H9 (cell line): ENCODE measurements at regions not wholly inside any gene's neighbourhood (a gene's known extent, or its start where the extent isn't known, plus 50 kb on each side); places are given as distances from the start of the nearest gene placed in this dataset.

ENCODE experiments used
- DNase-seq: peaks from one replicate; pipeline ENCODE4 v3.0.0-alpha.2; 2017
- H2AFZ ChIP-seq: one replicate; pipeline ENCODE4 v1.6.1; 2013; ENCODE audit warnings: mild to moderate bottlenecking, low read length, control low read depth, moderate library complexity
- H2AK5ac ChIP-seq: 2 replicates; pipeline ENCODE4 v1.6.1; 2013; ENCODE audit warnings: low read length, control low read depth, mixed read lengths; ENCODE audit not compliant: insufficient read length
- H2BK120ac ChIP-seq: one replicate; pipeline ENCODE4 v1.6.1; 2013; ENCODE audit warnings: low read depth, mild to moderate bottlenecking, low read length, control low read depth, inconsistent platforms; ENCODE audit not compliant: poor library complexity, severe bottlenecking
- H2BK12ac ChIP-seq: 2 replicates; pipeline ENCODE4 v1.6.1; 2013; ENCODE audit warnings: low read length, control low read depth, mixed read lengths, low read depth; ENCODE audit not compliant: insufficient read length
- H2BK15ac ChIP-seq: 2 replicates; pipeline ENCODE4 v1.6.1; 2013; ENCODE audit warnings: low read depth, low read length, control low read depth
- H2BK20ac ChIP-seq: one replicate; pipeline ENCODE4 v1.6.1; 2013; ENCODE audit warnings: low read depth, mild to moderate bottlenecking, low read length, control low read depth, inconsistent platforms; ENCODE audit not compliant: poor library complexity, severe bottlenecking
- H2BK5ac ChIP-seq: 2 replicates; pipeline ENCODE4 v1.6.1; 2013; ENCODE audit warnings: low read length, control low read depth, mixed read lengths; ENCODE audit not compliant: insufficient read length
- H3K14ac ChIP-seq: 2 replicates; pipeline ENCODE4 v1.6.1; 2013; ENCODE audit warnings: low read length, control low read depth; ENCODE audit not compliant: insufficient read depth
- H3K18ac ChIP-seq: 2 replicates; pipeline ENCODE4 v1.6.1; 2013; ENCODE audit warnings: low read depth, mild to moderate bottlenecking, mixed read lengths, low read length, control low read depth; ENCODE audit not compliant: insufficient read length
- H3K23ac ChIP-seq: 2 replicates; pipeline ENCODE4 v1.6.1; 2013; ENCODE audit warnings: low read length, control low read depth, mixed read lengths, low read depth; ENCODE audit not compliant: insufficient read length
- H3K23me2 ChIP-seq: 2 replicates; pipeline ENCODE4 v1.6.1; 2013; ENCODE audit warnings: low read depth, mild to moderate bottlenecking, mixed read lengths, low read length, control low read depth; ENCODE audit not compliant: insufficient read length, poor library complexity, severe bottlenecking
- H3K27ac ChIP-seq: 2 replicates; pipeline ENCODE4 v1.5.1; 2013; ENCODE audit warnings: low read length, control low read depth, mixed read lengths, low read depth; ENCODE audit not compliant: insufficient read length
- H3K27me3 ChIP-seq: 2 replicates; pipeline ENCODE4 v1.6.1; 2013; ENCODE audit warnings: low read length, control low read depth, inconsistent platforms; ENCODE audit not compliant: insufficient read depth
- H3K4ac ChIP-seq: 2 replicates; pipeline ENCODE4 v1.6.1; 2013; ENCODE audit warnings: low read depth, mild to moderate bottlenecking, control low read depth, inconsistent platforms, low read length, moderate library complexity
- H3K4me1 ChIP-seq: 2 replicates; pipeline ENCODE4 v1.6.1; 2013; ENCODE audit warnings: low read length, control low read depth, inconsistent platforms; ENCODE audit not compliant: insufficient read depth
- H3K4me2 ChIP-seq: 2 replicates; pipeline ENCODE4 v1.6.1; 2013; ENCODE audit warnings: low read length, control low read depth, mixed read lengths; ENCODE audit not compliant: insufficient read length, insufficient read depth
- H3K56ac ChIP-seq: 2 replicates; pipeline ENCODE4 v1.6.1; 2013; ENCODE audit warnings: low read depth, mild to moderate bottlenecking, mixed read lengths, low read length, control low read depth; ENCODE audit not compliant: insufficient read length
- H3K79me1 ChIP-seq: 2 replicates; pipeline ENCODE4 v1.6.1; 2013; ENCODE audit warnings: low read depth, mild to moderate bottlenecking, moderate library complexity, low read length, control low read depth, inconsistent platforms; ENCODE audit not compliant: insufficient read depth, poor library complexity, severe bottlenecking
- H3K79me2 ChIP-seq: 2 replicates; pipeline ENCODE4 v1.6.1; 2013; ENCODE audit warnings: low read length, control low read depth, inconsistent platforms; ENCODE audit not compliant: insufficient read depth
- H3K9ac ChIP-seq: 2 replicates; pipeline ENCODE4 v1.6.1; 2013; ENCODE audit warnings: low read length, control low read depth, mixed read lengths; ENCODE audit not compliant: insufficient read length; ENCODE audit errors: extremely low read depth
- H3K9me3 ChIP-seq: one replicate; pipeline ENCODE4 v1.6.1; 2013; ENCODE audit warnings: low read depth, low read length, inconsistent platforms; ENCODE audit not compliant: control insufficient read depth
- H3T11ph ChIP-seq: one replicate; pipeline ENCODE4 v1.6.1; 2013; ENCODE audit warnings: mild to moderate bottlenecking, low read length, control low read depth, inconsistent platforms
- H4K20me1 ChIP-seq: one replicate; pipeline ENCODE4 v1.6.1; 2013; ENCODE audit not compliant: control insufficient read depth, insufficient read length, insufficient read depth
- H4K5ac ChIP-seq: 2 replicates; pipeline ENCODE4 v1.6.1; 2013; ENCODE audit warnings: low read depth, mild to moderate bottlenecking, mixed read lengths, low read length, control low read depth; ENCODE audit not compliant: insufficient read length
- H4K8ac ChIP-seq: replicated peaks from 2 replicates; pipeline ENCODE4 v1.6.1; 2013; ENCODE audit warnings: low read length, control low read depth, mixed read lengths, low read depth; ENCODE audit not compliant: insufficient read length
- H4K91ac ChIP-seq: 2 replicates; pipeline ENCODE4 v1.6.1; 2013; ENCODE audit warnings: low read depth, mild to moderate bottlenecking, moderate library complexity, mixed read lengths, low read length, control low read depth; ENCODE audit not compliant: insufficient read length
- H3K27ac Mint-ChIP-seq, 3 experiments: 2 replicates in 2 of 3; 3 replicates in 1 of 3; pipeline ENCODE4 v1.8.0; 2020 to 2021; ENCODE audit warnings: mixed read lengths in 3 of 3, mild to moderate bottlenecking in 1 of 3, moderate library complexity in 1 of 3
- H3K27me3 Mint-ChIP-seq: 2 replicates; pipeline ENCODE4 v1.8.0; 2021; ENCODE audit warnings: low read depth, mild to moderate bottlenecking, moderate library complexity, mixed read lengths
- H3K36me3 Mint-ChIP-seq, 3 experiments: 2 replicates in 2 of 3; 3 replicates in 1 of 3; pipeline ENCODE4 v1.8.0; 2020 to 2021; ENCODE audit warnings: low read depth in 3 of 3, mixed read lengths in 3 of 3; ENCODE audit not compliant: insufficient read depth in 1 of 3
- H3K4me1 Mint-ChIP-seq, 2 experiments: 2 replicates each; pipeline ENCODE4 v1.8.0; 2020; ENCODE audit warnings: mixed read lengths in 2 of 2
- H3K4me3 Mint-ChIP-seq, 2 experiments: 2 replicates in 1 of 2; 3 replicates in 1 of 2; pipeline ENCODE4 v1.8.0; 2020 to 2021; ENCODE audit warnings: mild to moderate bottlenecking in 2 of 2, mixed read lengths in 2 of 2, moderate library complexity in 1 of 2
- H3K9me3 Mint-ChIP-seq, 2 experiments: 2 replicates in 1 of 2; 3 replicates in 1 of 2; pipeline ENCODE4 v1.8.0; 2020; ENCODE audit warnings: mild to moderate bottlenecking in 2 of 2, mixed read lengths in 2 of 2, moderate library complexity in 1 of 2
- CTCF ChIP-seq: fragments of 200-600 bp; sonication (generic); conservative IDR thresholded peaks from 3 replicates; pipeline ENCODE4 v1.8.0; 2021; ENCODE audit warnings: antibody characterized with exemption, mild to moderate bottlenecking
- WGBS: extraction: QIAGEN DNeasy Blood & Tissue Kit; methylation state at CpG from one replicate; pipeline ENCODE4 v1.1.7; 2013; ENCODE audit warnings: missing lambda C conversion rate, low lambda C conversion rate, mixed read lengths; ENCODE audit not compliant: insufficient read length; ENCODE audit errors: extremely low coverage; 5-methylcytosine and 5-hydroxymethylcytosine counted together

- no peak overlapping the region for H2AFZ ChIP-seq
- no peaks in the 10 kb centered on the region for H3K27me3 ChIP-seq
- H2AK5ac ChIP-seq = no peak overlapping the region
- peaks cover 0 to 1% (median 0%) of the 10 kb centered on the region in 3 experiments; a peak in 1 of 7 replicates for H3K36me3 Mint-ChIP-seq
- H3K9me3 ChIP-seq = no peaks in the 10 kb centered on the region
- no peak overlapping the region for H4K5ac ChIP-seq
- H4K8ac ChIP-seq = no peak overlapping the region
- no CpG with 5 or more reads among the region's 3 CpGs for WGBS
- no peaks in the 10 kb centered on the region for H3K79me1 ChIP-seq
- no peak for DNase-seq
- TF ChIP-seq CTCF = no peak
- H3K4me2 ChIP-seq = no peak overlapping the region
- H3K27ac Mint-ChIP-seq = no peak overlapping the region
- H2BK12ac ChIP-seq = no peak overlapping the region
- H3K18ac ChIP-seq = no peak overlapping the region
- H3K23ac ChIP-seq = no peak overlapping the region
- H3K79me2 ChIP-seq = no peaks in the 10 kb centered on the region
- H3K4me3 Mint-ChIP-seq = no peak overlapping the region
- H3K56ac ChIP-seq = no peak overlapping the region
- H2BK120ac ChIP-seq = no peak overlapping the region
- H4K20me1 ChIP-seq = no peaks in the 10 kb centered on the region
- no peak overlapping the region for H3T11ph ChIP-seq
- H2BK20ac ChIP-seq = no peak overlapping the region
- no peak overlapping the region for H3K9ac ChIP-seq
- H3K4ac ChIP-seq = no peak overlapping the region
- H3K4me1 ChIP-seq = no peaks in the 10 kb centered on the region
- no peak overlapping the region for H3K27ac ChIP-seq
- H3K14ac ChIP-seq = no peak overlapping the region
- H2BK5ac ChIP-seq = no peak overlapping the region
- no peaks in the 10 kb centered on the region for H3K23me2 ChIP-seq
- H3K4me1 Mint-ChIP-seq = no peaks in the 10 kb centered on the region
- H4K91ac ChIP-seq = no peak overlapping the region
- H2BK15ac ChIP-seq = no peak overlapping the region
- no peaks in the 10 kb centered on the region; the same call in 1 of the 2 replicates for H3K27me3 Mint-ChIP-seq
- H3K9me3 Mint-ChIP-seq = peaks cover 3 to 4% of the 10 kb centered on the region in 2 experiments; a peak in 2 of 5 replicates
These were observed 1657.0 kb upstream of the PRR20A start for GRCh38 chr13:55483626-55484158.
